ENCODE measurements at regions not wholly inside any gene's neighbourhood (a gene's known extent, or its start where the extent isn't known, plus 50 kb on each side); places are given as distances from the start of the nearest gene placed in this dataset.

GRCh38 chr1:222935239-222935900, 120.5 kb downstream of the DISP1 start:
- ChIA-PET CTCF (no interaction called here), POLR2A (no interaction called here)
- no peaks in the 10 kb centered on the region for H3K36me3 ChIP-seq (ENCODE audit: control insufficient read depth in 2 of 2, extremely low read depth in 1 of 2, insufficient read depth in 2 of 2, low read length in 2 of 2)
- dilution Hi-C loops (cut with MboI; ENCODE audit: extremely low pct_ligation_motif_present, low sequenced_read_pairs) (no loop called here), intact Hi-C loops (cut with micrococcal nuclease) (no loop called here)
- BruUV-seq (replicated peaks), result no TSS peak
- H2AFZ ChIP-seq (ENCODE audit: low read depth, low read length), result no peak overlapping the region
- no peaks in the 10 kb centered on the region for H4K20me1 ChIP-seq (replicated peaks; ENCODE audit: control insufficient read depth, extremely low read depth, insufficient read depth, low read length)
- H3K9me1 ChIP-seq (replicated peaks; ENCODE audit: control insufficient read depth, extremely low read depth, insufficient read depth, low read length), result no peaks in the 10 kb centered on the region
- H3K9me3 ChIP-seq (replicated peaks; ENCODE audit: control insufficient read depth, insufficient read depth, low read length), result no peaks in the 10 kb centered on the region
- no peaks in the 10 kb centered on the region for H3K27me3 ChIP-seq (ENCODE audit: control insufficient read depth in 2 of 2, insufficient read depth in 2 of 2, low read length in 2 of 2)
- no peak overlapping the region for H3K4me2 ChIP-seq (ENCODE audit: insufficient read depth, low read length)
- no peak overlapping the region for H3K4me3 ChIP-seq (replicated peaks in 1 of 3; ENCODE audit: insufficient read depth in 1 of 3, low read depth in 1 of 3, low read length in 3 of 3)
- FAIRE-seq, result no peak
- TF ChIP-seq EZH2 (IDR thresholded peaks at IDR 0.05; ENCODE audit: borderline replicate concordance, low read depth, low read length, severe bottlenecking), result no peak
- no peak for TF ChIP-seq CTCF (IDR thresholded peaks at IDR 0.05; ENCODE audit: extremely low read depth in 1 of 2, insufficient read depth in 1 of 2, low read depth in 1 of 2, low read length in 2 of 2)
- TF ChIP-seq GATA2 (IDR thresholded peaks at IDR 0.05; ENCODE audit: insufficient read depth, insufficient read length, low read depth, low read length), result no peak
- no peak for TF ChIP-seq FOS (IDR thresholded peaks at IDR 0.05; ENCODE audit: borderline replicate concordance, insufficient read depth, low read length)
- TF ChIP-seq, protein P1, sequence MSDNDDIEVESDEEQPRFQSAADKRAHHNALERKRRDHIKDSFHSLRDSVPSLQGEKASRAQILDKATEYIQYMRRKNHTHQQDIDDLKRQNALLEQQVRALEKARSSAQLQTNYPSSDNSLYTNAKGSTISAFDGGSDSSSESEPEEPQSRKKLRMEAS (IDR thresholded peaks at IDR 0.05; ENCODE audit: insufficient read depth, insufficient read length), result no peak
- TF ChIP-seq JUN (IDR thresholded peaks at IDR 0.05; ENCODE audit: borderline replicate concordance, insufficient read depth, insufficient read length, low read depth), result no peak
- no peak for TF ChIP-seq POLR2AphosphoS5 (IDR thresholded peaks at IDR 0.05; ENCODE audit: insufficient read depth, low read depth, low read length)
- no peak for TF ChIP-seq POLR2A (IDR thresholded peaks at IDR 0.05; ENCODE audit: low read depth, low read length)
- no peak for TF ChIP-seq MYC (IDR thresholded peaks at IDR 0.05; ENCODE audit: low read depth, low read length)
- H3K79me2 ChIP-seq (ENCODE audit: control insufficient read depth, insufficient read depth, low read length), result no peaks in the 10 kb centered on the region
- no peaks in the 10 kb centered on the region for H3K4me1 ChIP-seq (ENCODE audit: control insufficient read depth, extremely low read depth, insufficient read depth, low read length)
- no peak overlapping the region for H3K27ac ChIP-seq (ENCODE audit: insufficient read depth, low read depth, low read length)
- no peak for DNase-seq (ENCODE audit: low read depth, low spot score)
- H3K9ac ChIP-seq (replicated peaks; ENCODE audit: extremely low read depth, insufficient read depth, low read length), result no peak overlapping the region
